Progenitor cell of endocrine pancreas (in vitro differentiated cells): ENCODE measurements at regions not wholly inside any gene's neighbourhood (a gene's known extent, or its start where the extent isn't known, plus 50 kb on each side); places are given as distances from the start of the nearest gene placed in this dataset.

Source experiments
- DNase-seq: peaks from one replicate; pipeline ENCODE4 v3.0.0; 2021; ENCODE audit warnings: low spot score; ENCODE audit not compliant: unreplicated experiment
- H3K27ac Mint-ChIP-seq: 2 replicates; pipeline ENCODE4 v1.8.0; 2021; ENCODE audit warnings: mild to moderate bottlenecking, moderate library complexity, mixed read lengths
- H3K27me3 Mint-ChIP-seq: 2 replicates; pipeline ENCODE4 v1.8.0; 2021; ENCODE audit warnings: mixed read lengths
- H3K36me3 Mint-ChIP-seq: 2 replicates; pipeline ENCODE4 v1.8.0; 2022; ENCODE audit warnings: mixed read lengths; ENCODE audit not compliant: insufficient read depth
- H3K4me1 Mint-ChIP-seq: 2 replicates; pipeline ENCODE4 v1.8.0; 2021; ENCODE audit warnings: low read depth, mixed read lengths
- H3K4me3 Mint-ChIP-seq: 2 replicates; pipeline ENCODE4 v1.8.0; 2021; ENCODE audit warnings: low read depth, mild to moderate bottlenecking, moderate library complexity, mixed read lengths
- H3K9me3 Mint-ChIP-seq: 2 replicates; pipeline ENCODE4 v1.8.0; 2021; ENCODE audit warnings: low read depth, mixed read lengths
- TF ChIP-seq, protein P1 (sequence below): fragments of 200-600 bp; sonication (generic); IDR thresholded peaks from one replicate; pipeline ENCODE4 v1.5.0; 2021; ENCODE audit warnings: antibody characterized with exemption, mild to moderate bottlenecking; ENCODE audit not compliant: unreplicated experiment

DNA sequence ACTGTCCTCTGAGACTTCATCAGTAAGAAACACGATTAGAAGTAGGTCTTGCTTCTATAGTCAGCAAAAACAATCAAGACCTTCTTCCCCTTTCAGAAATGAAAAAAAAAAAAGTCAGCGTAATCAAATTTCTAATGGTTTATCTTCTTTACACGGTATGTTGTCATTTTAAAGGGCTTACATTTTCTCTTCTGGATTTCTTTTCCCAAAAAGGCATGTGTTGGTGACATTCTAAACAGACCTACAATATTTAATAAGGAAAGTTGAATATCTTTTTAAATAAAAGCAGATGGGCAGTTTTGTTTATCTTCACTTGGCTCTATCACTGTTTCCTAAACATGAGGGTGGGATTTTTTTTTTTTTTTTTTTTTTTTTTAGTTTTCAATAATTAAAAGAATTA, 197.3 kb upstream of the ADAMTS9 start:
- Mint-ChIP-seq H3K27ac (no peak overlapping the region), H3K4me1 (peaks cover 2% of the 10 kb centered on the region), H3K36me3 (no peaks in the 10 kb centered on the region), H3K27me3 (peaks cover 8% of the 10 kb centered on the region), H3K9me3 (peaks cover 2% of the 10 kb centered on the region), H3K4me3 (no peak overlapping the region)
- TF ChIP-seq, protein P1, sequence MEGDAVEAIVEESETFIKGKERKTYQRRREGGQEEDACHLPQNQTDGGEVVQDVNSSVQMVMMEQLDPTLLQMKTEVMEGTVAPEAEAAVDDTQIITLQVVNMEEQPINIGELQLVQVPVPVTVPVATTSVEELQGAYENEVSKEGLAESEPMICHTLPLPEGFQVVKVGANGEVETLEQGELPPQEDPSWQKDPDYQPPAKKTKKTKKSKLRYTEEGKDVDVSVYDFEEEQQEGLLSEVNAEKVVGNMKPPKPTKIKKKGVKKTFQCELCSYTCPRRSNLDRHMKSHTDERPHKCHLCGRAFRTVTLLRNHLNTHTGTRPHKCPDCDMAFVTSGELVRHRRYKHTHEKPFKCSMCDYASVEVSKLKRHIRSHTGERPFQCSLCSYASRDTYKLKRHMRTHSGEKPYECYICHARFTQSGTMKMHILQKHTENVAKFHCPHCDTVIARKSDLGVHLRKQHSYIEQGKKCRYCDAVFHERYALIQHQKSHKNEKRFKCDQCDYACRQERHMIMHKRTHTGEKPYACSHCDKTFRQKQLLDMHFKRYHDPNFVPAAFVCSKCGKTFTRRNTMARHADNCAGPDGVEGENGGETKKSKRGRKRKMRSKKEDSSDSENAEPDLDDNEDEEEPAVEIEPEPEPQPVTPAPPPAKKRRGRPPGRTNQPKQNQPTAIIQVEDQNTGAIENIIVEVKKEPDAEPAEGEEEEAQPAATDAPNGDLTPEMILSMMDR = no peak
- no peak for DNase-seq

DNA sequence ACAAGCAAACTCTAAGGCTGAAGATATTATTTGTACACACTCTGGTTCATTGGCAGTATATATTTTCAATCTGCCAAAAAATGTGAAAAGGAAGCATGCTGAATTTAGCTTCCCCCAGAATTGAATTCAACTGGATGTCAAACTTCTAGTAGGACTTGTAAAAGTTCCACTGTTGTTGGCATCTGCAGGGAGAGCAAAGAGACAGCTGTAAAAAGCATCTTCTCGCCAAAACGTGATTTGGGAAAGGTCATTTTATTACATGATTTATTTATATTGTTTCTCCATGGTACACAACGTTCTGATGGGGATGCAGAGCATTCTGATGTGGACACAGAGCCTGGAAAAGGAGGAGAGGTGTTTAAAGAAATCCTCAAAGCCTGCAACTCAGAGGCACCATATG, 196.7 kb upstream of the ADAMTS9 start:
- H3K4me3 Mint-ChIP-seq = no peak overlapping the region
- no peaks in the 10 kb centered on the region for H3K36me3 Mint-ChIP-seq
- TF ChIP-seq, protein P1 = no peak
- no peaks in the 10 kb centered on the region for H3K4me1 Mint-ChIP-seq
- DNase-seq = no peak
- H3K27me3 Mint-ChIP-seq = peaks cover 8% of the 10 kb centered on the region
- H3K27ac Mint-ChIP-seq = no peak overlapping the region
- H3K9me3 Mint-ChIP-seq = peaks cover 2% of the 10 kb centered on the region

DNA sequence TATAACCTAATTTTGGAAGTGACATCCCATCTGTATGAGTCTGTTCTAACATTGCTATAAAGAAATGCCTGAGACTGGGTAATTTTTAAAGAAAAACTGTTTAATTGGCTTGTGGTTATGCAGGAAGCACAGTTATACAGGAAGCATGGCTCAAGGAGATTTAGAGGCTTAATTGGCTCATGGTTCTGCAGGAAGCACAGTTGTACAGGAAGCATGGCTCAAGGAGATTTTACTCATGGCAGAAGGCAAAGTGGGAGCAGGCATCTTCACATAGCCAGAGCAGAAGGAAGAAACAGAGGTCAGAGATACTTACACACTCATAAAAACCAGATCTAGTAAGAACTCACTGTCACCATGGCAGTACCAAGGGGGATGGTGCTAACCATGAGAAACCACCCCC, 193.1 kb upstream of the ADAMTS9 start:
- Mint-ChIP-seq H3K27me3 (peaks cover 8% of the 10 kb centered on the region), H3K9me3 (no peaks in the 10 kb centered on the region), H3K4me1 (peaks cover 3% of the 10 kb centered on the region), H3K4me3 (no peak overlapping the region), H3K36me3 (no peaks in the 10 kb centered on the region), H3K27ac (no peak overlapping the region)
- TF ChIP-seq, protein P1 = no peak
- no peak for DNase-seq

DNA sequence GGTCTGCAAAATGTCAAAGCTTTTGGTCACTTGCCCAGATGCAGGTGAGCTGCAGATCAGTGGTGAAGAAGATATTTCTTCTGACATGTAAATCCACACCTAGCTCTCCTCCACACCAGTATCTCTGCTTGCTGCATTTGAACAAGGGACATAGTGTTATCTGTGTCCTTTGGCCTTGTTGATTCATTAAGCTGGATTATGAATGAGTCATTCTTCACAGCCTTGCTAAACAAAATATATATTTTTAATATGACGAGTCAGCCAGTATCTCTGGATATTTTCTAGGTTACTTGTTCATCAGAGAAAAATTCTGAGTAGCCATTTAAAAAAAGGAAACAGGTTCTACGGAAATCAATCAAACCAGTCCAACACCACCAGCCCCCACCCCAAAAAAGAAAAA, 190.6 kb upstream of the ADAMTS9 start:
- no peak overlapping the region for H3K27ac Mint-ChIP-seq
- H3K9me3 Mint-ChIP-seq = no peaks in the 10 kb centered on the region
- no peak for DNase-seq
- peaks cover 6% of the 10 kb centered on the region for H3K4me1 Mint-ChIP-seq
- H3K4me3 Mint-ChIP-seq = no peak overlapping the region
- peaks cover 6% of the 10 kb centered on the region for H3K27me3 Mint-ChIP-seq
- H3K36me3 Mint-ChIP-seq = no peaks in the 10 kb centered on the region
- TF ChIP-seq, protein P1 = no peak

DNA sequence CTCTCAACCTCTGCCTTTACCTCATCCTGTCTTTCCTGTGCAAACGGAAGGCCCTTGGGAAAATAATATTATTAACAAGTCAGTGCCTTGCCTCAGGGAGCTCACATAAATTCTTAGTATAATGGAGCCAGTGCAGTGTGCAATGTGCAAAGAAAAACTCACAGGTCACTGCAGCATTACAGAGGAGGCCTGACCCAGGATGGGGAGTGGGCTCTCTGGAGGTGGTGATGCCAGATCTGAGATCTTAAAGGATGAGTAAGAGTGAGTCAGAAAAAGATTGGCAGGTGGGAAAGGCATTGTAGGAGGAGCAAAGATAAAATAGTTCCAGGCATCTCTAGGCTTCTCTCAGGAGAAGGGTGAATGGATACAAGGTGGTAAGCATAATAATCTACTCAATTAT, 185.6 kb upstream of the ADAMTS9 start:
- TF ChIP-seq, protein P1 = no peak
- H3K27me3 Mint-ChIP-seq = no peaks in the 10 kb centered on the region
- H3K9me3 Mint-ChIP-seq = peaks cover 8% of the 10 kb centered on the region
- no peak overlapping the region for H3K27ac Mint-ChIP-seq
- H3K4me1 Mint-ChIP-seq = peaks cover 30% of the 10 kb centered on the region
- no peak overlapping the region for H3K4me3 Mint-ChIP-seq
- no peak for DNase-seq
- peaks cover 6% of the 10 kb centered on the region for H3K36me3 Mint-ChIP-seq
